Activated gamma-delta T cell (primary cell): ENCODE measurements at regions not wholly inside any gene's neighbourhood (a gene's known extent, or its start where the extent isn't known, plus 50 kb on each side); places are given as distances from the start of the nearest gene placed in this dataset.

Experiments
- DNase-seq: peaks from one replicate; lab custom pipeline; 2025; lab: John Stamatoyannopoulos, UW

GRCh38 chr15:70398694-70399093 is 301.0 kb upstream of the TLE3 start:
- DNase-seq = no peak

- DNase-seq = no peak
Measured at GRCh38 chr15:70396807-70397206, 299.1 kb upstream of the TLE3 start.

- no peak for DNase-seq
Measured at GRCh38 chr15:70395164-70395563, 297.4 kb upstream of the TLE3 start.

GRCh38 chr15:70390723-70391122 is 293.0 kb upstream of the TLE3 start:
- no peak for DNase-seq

GRCh38 chr15:70387993-70388392 is 290.3 kb upstream of the TLE3 start:
- DNase-seq = no peak

GRCh38 chr15:70387081-70387480 is 289.4 kb upstream of the TLE3 start:
- no peak for DNase-seq

GRCh38 chr15:70385711-70386110 is 288.0 kb upstream of the TLE3 start:
- no peak for DNase-seq

GRCh38 chr15:70385052-70385451 is 287.3 kb upstream of the TLE3 start:
- DNase-seq = no peak

GRCh38 chr15:70383856-70384255 is 286.1 kb upstream of the TLE3 start:
- no peak for DNase-seq

GRCh38 chr15:70382762-70383458 is 285.2 kb upstream of the TLE3 start:
- DNase-seq = no peak

- DNase-seq = no peak
Measured at GRCh38 chr15:70382009-70382749, 284.5 kb upstream of the TLE3 start.

GRCh38 chr15:70379938-70380883 is 282.5 kb upstream of the TLE3 start:
- no peak for DNase-seq

GRCh38 chr15:70379134-70379533 is 281.4 kb upstream of the TLE3 start:
- DNase-seq = no peak

GRCh38 chr15:70378126-70379031 is 280.7 kb upstream of the TLE3 start:
- no peak for DNase-seq

GRCh38 chr15:70376929-70377691 is 279.4 kb upstream of the TLE3 start:
- DNase-seq = no peak

GRCh38 chr15:70376031-70376928 is 278.6 kb upstream of the TLE3 start:
- no peak for DNase-seq

GRCh38 chr15:70375586-70375985 is 277.9 kb upstream of the TLE3 start:
- DNase-seq = no peak

- DNase-seq = no peak
Measured at GRCh38 chr15:70375006-70375431, 277.3 kb upstream of the TLE3 start.

- no peak for DNase-seq
Measured at GRCh38 chr15:70374096-70374495, 276.4 kb upstream of the TLE3 start.
